ENCODE measurements at regions not wholly inside any gene's neighbourhood (a gene's known extent, or its start where the extent isn't known, plus 50 kb on each side); places are given as distances from the start of the nearest gene placed in this dataset.

DNA sequence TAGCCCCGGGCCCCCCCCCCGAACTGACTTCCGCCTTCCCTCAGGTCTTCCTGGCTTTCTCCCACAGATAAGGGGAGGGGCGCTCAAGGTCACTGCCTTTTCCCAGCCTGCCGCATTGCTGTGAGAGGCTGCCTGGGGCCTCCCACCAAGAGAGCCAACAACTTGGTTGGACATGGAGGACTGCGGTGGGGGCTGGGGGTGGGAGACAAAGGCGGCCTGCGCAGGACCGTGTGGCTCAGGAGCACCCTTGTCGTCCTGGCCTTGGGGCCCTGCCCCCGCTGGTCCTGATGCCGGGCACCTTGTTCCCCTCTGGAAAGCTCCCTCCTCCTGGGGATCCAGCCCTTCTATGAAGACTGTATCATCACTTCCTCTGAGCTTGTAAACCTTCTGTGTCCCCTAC is 105.6 kb upstream of the FOXF1 start:
- no peak for TF ChIP-seq PAX5 (IDR thresholded peaks at IDR 0.05; ENCODE audit: insufficient read depth, low read length, severe bottlenecking)
- FAIRE-seq (no peak), DNase-seq (ENCODE audit: insufficient read length, low spot score) (no peak)

DNA sequence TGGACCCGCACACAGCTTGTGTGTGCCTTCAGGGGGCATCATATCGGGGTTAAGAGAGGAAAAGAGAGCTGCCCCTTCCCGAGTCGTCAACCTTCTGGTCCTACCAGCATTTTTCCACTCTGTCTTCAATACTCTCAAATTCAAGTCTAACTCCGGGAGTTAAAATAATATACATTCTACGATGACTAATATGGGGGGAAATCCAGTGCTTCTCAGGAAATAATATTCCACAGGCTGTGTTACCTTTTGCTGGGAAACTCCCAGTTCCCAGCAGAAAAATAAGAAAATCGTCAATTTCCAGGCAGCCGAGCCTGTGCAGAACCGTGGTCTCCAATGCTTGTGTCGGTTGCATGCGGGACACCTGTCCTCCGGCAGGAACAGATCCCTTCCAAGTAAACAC is 105.0 kb upstream of the FOXF1 start:
- no peak for DNase-seq (ENCODE audit: insufficient read length, low spot score)
- TF ChIP-seq POU2F2 (IDR thresholded peaks at IDR 0.05; ENCODE audit: low read depth, low read length) (no peak), SPI1 (IDR thresholded peaks at IDR 0.05; ENCODE audit: low read depth, low read length) (no peak), PAX5 (IDR thresholded peaks at IDR 0.05; ENCODE audit: insufficient read depth, low read length, severe bottlenecking) (no peak), POLR2A (IDR thresholded peaks at IDR 0.05; ENCODE audit: low read depth, low read length) (no peak)
- no peak for FAIRE-seq

GRCh38 chr16:86406056-86406455 is 104.3 kb upstream of the FOXF1 start:
- DNase-seq (ENCODE audit: insufficient read length, low spot score): no peak
- no peak for TF ChIP-seq TAF1 (IDR thresholded peaks at IDR 0.05; ENCODE audit: low read depth, low read length)
- no peak for TF ChIP-seq SPI1 (IDR thresholded peaks at IDR 0.05; ENCODE audit: low read depth, low read length)
- TF ChIP-seq POLR2A (IDR thresholded peaks at IDR 0.05; ENCODE audit: low read depth, low read length): no peak
- TF ChIP-seq POU2F2 (IDR thresholded peaks at IDR 0.05; ENCODE audit: low read depth, low read length): no peak
- no peak for TF ChIP-seq PAX5 (IDR thresholded peaks at IDR 0.05; ENCODE audit: insufficient read depth, low read length, severe bottlenecking)
- no peak for TF ChIP-seq POLR2AphosphoS5 (IDR thresholded peaks at IDR 0.05; ENCODE audit: low read depth, low read length)
- no peak for FAIRE-seq

DNA sequence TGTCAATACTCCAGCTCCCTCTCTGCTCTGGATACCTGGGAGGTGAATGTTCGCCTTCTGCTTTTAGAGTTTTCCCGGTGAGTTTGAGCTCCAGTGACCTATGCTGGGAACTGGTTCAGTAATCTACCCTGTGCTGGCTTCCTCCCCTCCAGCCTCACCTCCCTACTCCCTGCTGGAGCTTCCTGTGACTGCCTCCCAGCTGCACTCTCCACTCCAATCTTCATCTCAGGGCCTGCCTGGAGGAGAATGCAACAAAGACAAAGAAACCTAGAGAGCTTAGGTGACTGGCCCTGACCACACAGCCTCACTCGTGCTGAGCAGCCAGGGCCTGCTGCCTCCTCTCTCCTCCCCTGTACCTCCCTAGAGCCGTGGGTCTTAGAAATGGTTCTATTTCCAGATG is 101.6 kb upstream of the FOXF1 start:
- TF ChIP-seq POLR2A (IDR thresholded peaks at IDR 0.05; ENCODE audit: low read depth, low read length) (no peak), TAF1 (IDR thresholded peaks at IDR 0.05; ENCODE audit: low read depth, low read length) (no peak), POLR2AphosphoS5 (IDR thresholded peaks at IDR 0.05; ENCODE audit: low read depth, low read length) (no peak), POU2F2 (IDR thresholded peaks at IDR 0.05; ENCODE audit: low read depth, low read length) (no peak)
- no peak for DNase-seq (ENCODE audit: insufficient read length, low spot score)
- FAIRE-seq: no peak

DNA sequence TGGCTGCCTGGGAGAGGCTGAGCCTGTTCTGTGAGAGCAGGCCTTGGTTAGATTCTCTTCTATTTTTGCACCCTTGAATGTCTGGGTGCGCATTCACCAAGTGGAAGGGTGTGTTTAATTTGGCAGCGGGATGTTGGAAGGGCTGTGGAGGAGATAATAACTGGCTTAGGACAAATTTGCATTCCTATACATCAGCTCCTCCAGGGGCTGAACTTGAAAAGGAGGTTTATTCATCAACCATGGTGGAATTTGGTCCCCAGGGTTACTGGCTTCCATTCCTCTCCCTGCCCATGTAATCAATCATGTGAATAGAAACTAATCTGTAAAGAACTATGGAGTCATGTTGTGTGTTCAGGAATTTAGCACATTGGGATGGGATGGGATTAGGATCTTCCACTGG is 100.2 kb upstream of the FOXF1 start:
- FAIRE-seq (no peak), DNase-seq (ENCODE audit: insufficient read length, low spot score) (no peak)
- no peak for TF ChIP-seq TAF1 (IDR thresholded peaks at IDR 0.05; ENCODE audit: low read depth, low read length)
- no peak for TF ChIP-seq POLR2AphosphoS5 (IDR thresholded peaks at IDR 0.05; ENCODE audit: low read depth, low read length)
- no peak for TF ChIP-seq SPI1 (IDR thresholded peaks at IDR 0.05; ENCODE audit: low read depth, low read length)
- no peak for TF ChIP-seq POLR2A (IDR thresholded peaks at IDR 0.05; ENCODE audit: low read depth, low read length)
- no peak for TF ChIP-seq POU2F2 (IDR thresholded peaks at IDR 0.05; ENCODE audit: low read depth, low read length)
- TF ChIP-seq PAX5 (IDR thresholded peaks at IDR 0.05; ENCODE audit: insufficient read depth, low read length, severe bottlenecking): no peak

DNA sequence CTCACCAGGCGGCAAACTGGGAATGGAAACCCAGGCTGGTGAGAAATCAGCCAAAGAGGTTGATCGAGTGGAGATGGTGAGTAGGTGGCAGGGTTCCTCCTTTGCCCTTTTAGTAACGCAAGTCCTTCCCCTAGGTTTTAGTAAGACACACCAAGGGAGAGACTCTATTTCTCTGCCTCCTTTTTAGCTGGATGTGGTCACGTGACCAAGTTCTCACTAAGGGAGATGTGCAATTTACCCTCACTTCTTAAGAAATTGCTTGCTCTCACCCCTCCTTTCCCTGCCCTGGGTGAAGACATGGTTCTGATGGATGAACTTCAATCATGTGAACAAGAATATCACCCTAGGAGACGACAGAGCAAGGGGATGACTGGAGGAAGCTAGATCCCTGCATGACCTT is 99.8 kb upstream of the FOXF1 start:
- DNase-seq (ENCODE audit: insufficient read length, low spot score): no peak
- no peak for FAIRE-seq
- TF ChIP-seq PAX5 (IDR thresholded peaks at IDR 0.05; ENCODE audit: insufficient read depth, low read length, severe bottlenecking) (no peak), POLR2AphosphoS5 (IDR thresholded peaks at IDR 0.05; ENCODE audit: low read depth, low read length) (no peak), POLR2A (IDR thresholded peaks at IDR 0.05; ENCODE audit: low read depth, low read length) (no peak), POU2F2 (IDR thresholded peaks at IDR 0.05; ENCODE audit: low read depth, low read length) (no peak), TAF1 (IDR thresholded peaks at IDR 0.05; ENCODE audit: low read depth, low read length) (no peak), SPI1 (IDR thresholded peaks at IDR 0.05; ENCODE audit: low read depth, low read length) (no peak)

DNA sequence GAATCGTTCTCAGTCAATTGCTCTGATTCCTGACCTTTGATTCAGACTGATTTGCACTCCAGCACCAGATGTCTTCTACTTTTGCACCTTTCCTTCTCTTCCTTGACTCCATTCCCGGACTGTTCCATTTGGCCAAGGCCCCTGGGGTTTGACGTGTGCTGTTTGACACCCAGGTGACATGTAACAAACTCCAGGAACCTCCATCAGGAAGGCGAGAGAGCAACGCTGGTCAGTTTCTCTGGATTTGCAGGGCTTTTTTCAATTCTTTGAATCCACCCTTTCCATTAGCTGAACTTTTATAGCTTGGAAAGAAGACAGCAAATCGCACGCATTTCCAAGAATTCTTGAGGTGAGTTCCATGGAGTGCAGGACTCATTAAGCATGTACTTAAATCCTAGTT is 98.4 kb upstream of the FOXF1 start:
- FAIRE-seq: no peak
- no peak for DNase-seq (ENCODE audit: insufficient read length, low spot score)
- no peak for TF ChIP-seq POU2F2 (IDR thresholded peaks at IDR 0.05; ENCODE audit: low read depth, low read length)
- no peak for TF ChIP-seq PAX5 (IDR thresholded peaks at IDR 0.05; ENCODE audit: insufficient read depth, low read length, severe bottlenecking)
- TF ChIP-seq SPI1 (IDR thresholded peaks at IDR 0.05; ENCODE audit: low read depth, low read length): no peak
- no peak for TF ChIP-seq TAF1 (IDR thresholded peaks at IDR 0.05; ENCODE audit: low read depth, low read length)
- no peak for TF ChIP-seq POLR2AphosphoS5 (IDR thresholded peaks at IDR 0.05; ENCODE audit: low read depth, low read length)
- TF ChIP-seq POLR2A (IDR thresholded peaks at IDR 0.05; ENCODE audit: low read depth, low read length): no peak

DNA sequence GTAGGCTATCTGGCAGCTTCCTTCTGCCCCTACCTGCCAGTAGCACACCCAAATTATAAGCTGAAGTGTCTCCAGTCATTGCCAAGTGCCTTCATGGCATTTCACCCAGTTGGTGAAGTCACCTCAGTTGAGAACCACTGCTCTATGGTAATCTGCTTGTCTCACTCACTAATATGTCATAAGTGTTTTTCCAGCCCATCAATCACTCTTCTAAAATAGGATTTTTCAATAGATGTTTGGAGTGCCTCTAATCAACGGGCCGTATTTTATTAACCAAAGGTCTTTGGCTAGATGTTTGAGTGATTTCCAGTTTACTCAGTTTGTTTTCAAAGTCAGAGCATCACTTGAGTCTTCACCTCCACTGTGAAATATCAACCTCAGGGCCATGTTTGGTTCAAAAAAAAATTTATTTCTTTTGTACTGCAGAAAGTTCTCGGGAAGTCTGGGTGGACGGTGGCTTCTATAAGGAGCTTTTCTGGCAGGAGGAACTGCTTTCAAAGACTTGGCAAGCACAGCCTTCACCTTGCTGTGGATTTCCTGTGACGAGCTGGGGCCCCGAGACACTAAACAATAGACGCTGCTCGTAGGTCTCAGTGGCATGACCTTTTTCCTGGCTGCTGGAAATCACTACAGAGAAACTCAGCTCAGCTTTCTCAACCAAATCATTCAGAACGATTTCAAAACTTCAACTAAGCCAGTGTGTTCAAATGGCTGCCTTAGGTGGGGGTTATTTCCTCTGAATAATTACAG is 95.2 kb upstream of the FOXF1 start:
- TF ChIP-seq PAX5 (IDR thresholded peaks at IDR 0.05; ENCODE audit: insufficient read depth, low read length, severe bottlenecking): no peak
- no peak for TF ChIP-seq POLR2A (IDR thresholded peaks at IDR 0.05; ENCODE audit: low read depth, low read length)
- no peak for TF ChIP-seq POU2F2 (IDR thresholded peaks at IDR 0.05; ENCODE audit: low read depth, low read length)
- TF ChIP-seq POLR2AphosphoS5 (IDR thresholded peaks at IDR 0.05; ENCODE audit: low read depth, low read length): no peak
- no peak for TF ChIP-seq TAF1 (IDR thresholded peaks at IDR 0.05; ENCODE audit: low read depth, low read length)
- TF ChIP-seq SPI1 (IDR thresholded peaks at IDR 0.05; ENCODE audit: low read depth, low read length): no peak
- DNase-seq (ENCODE audit: insufficient read length, low spot score): no peak
- FAIRE-seq: no peak

DNA sequence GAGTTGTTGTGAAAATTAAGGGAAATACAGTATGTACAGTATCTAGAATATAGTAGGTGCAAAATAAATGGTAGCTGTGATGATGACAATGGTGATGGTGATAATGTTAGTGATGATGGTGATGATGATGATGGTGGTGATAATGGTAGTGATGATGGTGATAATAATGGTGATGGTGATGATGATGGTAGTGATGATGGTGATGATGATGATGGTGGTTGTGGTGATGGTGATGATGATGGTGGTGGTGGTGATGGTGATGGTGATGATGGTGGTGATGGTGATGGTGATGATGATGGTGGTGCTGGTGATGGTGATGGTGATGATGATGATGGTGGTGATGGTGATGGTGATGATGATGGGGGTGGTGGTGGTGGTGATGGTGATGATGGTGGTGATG is 91.3 kb upstream of the FOXF1 start:
- peak; percentile 35 for FAIRE-seq
- no peak for TF ChIP-seq POLR2A (IDR thresholded peaks at IDR 0.05; ENCODE audit: low read depth, low read length)
- TF ChIP-seq SPI1 (IDR thresholded peaks at IDR 0.05; ENCODE audit: low read depth, low read length): no peak
- TF ChIP-seq POU2F2 (IDR thresholded peaks at IDR 0.05; ENCODE audit: low read depth, low read length): no peak
- no peak for TF ChIP-seq PAX5 (IDR thresholded peaks at IDR 0.05; ENCODE audit: insufficient read depth, low read length, severe bottlenecking)
- no peak for TF ChIP-seq POLR2AphosphoS5 (IDR thresholded peaks at IDR 0.05; ENCODE audit: low read depth, low read length)
- TF ChIP-seq TAF1 (IDR thresholded peaks at IDR 0.05; ENCODE audit: low read depth, low read length): no peak
- DNase-seq (ENCODE audit: insufficient read length, low spot score): no peak

DNA sequence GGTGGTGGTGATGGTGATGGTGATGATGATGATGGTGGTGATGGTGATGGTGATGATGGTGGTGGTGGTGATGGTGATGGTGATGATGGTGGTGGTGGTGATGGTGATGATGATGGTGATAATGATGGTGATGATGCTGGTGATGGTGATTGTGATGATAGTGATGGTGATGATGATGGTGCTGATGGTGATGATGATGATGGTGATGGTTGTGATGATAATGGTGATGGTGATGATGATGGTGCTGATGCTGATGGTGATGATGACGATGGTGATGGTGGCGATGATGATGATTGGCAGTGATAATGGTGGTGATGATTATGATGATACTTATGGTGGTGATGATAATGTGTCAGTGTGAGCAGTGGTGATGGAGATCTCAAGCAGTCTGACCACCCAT is 90.8 kb upstream of the FOXF1 start:
- TF ChIP-seq POLR2AphosphoS5 (IDR thresholded peaks at IDR 0.05; ENCODE audit: low read depth, low read length) (no peak), POLR2A (IDR thresholded peaks at IDR 0.05; ENCODE audit: low read depth, low read length) (no peak), TAF1 (IDR thresholded peaks at IDR 0.05; ENCODE audit: low read depth, low read length) (no peak), POU2F2 (IDR thresholded peaks at IDR 0.05; ENCODE audit: low read depth, low read length) (no peak)
- FAIRE-seq (peak; percentile 85), DNase-seq (ENCODE audit: insufficient read length, low spot score) (no peak)
